Globus pallidus (tissue), 1 donor: ENCODE measurements at regions not wholly inside any gene's neighbourhood (a gene's known extent, or its start where the extent isn't known, plus 50 kb on each side); places are given as distances from the start of the nearest gene placed in this dataset.

Experiments used
- DNase-seq: peaks from one replicate; pipeline ENCODE4 v3.0.0-alpha.2; 2015; ENCODE audit warnings: low spot score

DNA sequence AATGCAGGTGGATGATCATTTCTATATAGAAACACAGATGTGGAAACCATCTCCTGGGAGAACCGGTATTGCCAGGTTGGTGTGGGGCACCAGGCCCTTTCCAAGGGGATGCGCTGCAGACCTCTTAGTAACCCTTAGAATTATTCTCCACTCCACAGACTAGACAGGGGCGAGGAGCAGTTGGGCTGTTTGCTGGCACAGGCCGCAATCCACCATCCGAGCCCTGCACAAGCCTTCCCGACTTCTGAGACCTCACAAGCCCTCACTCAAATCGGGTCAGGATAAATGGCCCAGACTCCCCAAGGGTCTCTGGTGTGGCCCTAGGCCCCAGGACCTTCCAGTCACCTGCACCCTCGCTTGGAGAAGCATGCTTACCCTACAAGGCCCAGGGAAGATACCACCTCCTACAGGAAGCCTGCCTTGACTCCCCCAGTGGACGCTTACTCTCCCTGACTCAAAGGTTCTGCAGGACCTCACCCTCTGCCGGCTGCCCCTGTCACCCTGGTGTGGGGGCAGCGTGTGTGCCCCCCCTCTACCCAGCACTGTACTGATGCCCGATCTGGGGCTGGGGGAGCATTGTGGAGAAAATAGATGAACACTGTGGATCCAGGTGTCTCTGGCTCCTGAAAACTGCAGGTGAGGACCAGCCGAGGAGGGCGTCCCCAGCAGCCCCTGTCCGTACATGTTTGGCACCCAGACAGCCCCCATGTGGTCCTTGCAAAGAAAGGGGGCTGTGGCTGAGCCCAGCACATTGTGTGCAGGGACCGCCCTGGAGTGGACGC is 49.8 kb upstream of the ACSF3 start:
- DNase-seq, result no peak
